Mammary epithelial cell (primary cell): ENCODE measurements at regions not wholly inside any gene's neighbourhood (a gene's known extent, or its start where the extent isn't known, plus 50 kb on each side); places are given as distances from the start of the nearest gene placed in this dataset.

ENCODE experiments used
- EZH2 ChIP-seq: IDR thresholded peaks from 2 replicates; pipeline ENCODE4 v1.6.1; 2012; ENCODE audit warnings: low read length, inconsistent platforms, borderline replicate concordance
- TF ChIP-seq, protein P1 (sequence below), 2 donors: IDR thresholded peaks in 1 of 2; conservative IDR thresholded peaks in 1 of 2; 2 replicates each; pipeline ENCODE4 v1.5.1; 2011 to 2012; ENCODE audit warnings: inconsistent platforms in 2 of 2, low read length in 2 of 2, mild to moderate bottlenecking in 2 of 2, control low read depth in 1 of 2, low read depth in 1 of 2; ENCODE audit not compliant: insufficient read depth in 1 of 2; ENCODE audit errors: extremely low read depth in 1 of 2

DNA sequence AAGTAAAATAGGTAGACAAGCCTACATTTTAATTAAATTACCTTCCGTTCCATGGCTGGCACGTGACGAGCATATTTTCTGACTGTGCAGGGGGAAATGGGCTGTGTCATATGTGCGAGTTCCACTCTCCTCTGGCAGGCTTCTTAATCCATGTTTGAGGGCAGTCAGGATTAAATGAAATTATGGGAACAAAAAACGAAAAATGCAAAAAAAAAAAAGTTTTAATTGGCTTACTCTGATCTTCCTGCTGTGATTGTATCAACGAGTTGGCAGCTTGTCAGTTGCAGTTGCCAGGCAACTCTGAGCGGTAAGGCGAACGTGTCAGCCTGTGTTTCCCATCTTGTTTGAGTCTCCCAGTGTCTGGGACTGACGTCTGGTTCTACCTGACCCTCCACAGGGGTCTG, 302.9 kb upstream of the XYLT1 start:
- TF ChIP-seq EZH2, result no peak
- TF ChIP-seq, protein P1, sequence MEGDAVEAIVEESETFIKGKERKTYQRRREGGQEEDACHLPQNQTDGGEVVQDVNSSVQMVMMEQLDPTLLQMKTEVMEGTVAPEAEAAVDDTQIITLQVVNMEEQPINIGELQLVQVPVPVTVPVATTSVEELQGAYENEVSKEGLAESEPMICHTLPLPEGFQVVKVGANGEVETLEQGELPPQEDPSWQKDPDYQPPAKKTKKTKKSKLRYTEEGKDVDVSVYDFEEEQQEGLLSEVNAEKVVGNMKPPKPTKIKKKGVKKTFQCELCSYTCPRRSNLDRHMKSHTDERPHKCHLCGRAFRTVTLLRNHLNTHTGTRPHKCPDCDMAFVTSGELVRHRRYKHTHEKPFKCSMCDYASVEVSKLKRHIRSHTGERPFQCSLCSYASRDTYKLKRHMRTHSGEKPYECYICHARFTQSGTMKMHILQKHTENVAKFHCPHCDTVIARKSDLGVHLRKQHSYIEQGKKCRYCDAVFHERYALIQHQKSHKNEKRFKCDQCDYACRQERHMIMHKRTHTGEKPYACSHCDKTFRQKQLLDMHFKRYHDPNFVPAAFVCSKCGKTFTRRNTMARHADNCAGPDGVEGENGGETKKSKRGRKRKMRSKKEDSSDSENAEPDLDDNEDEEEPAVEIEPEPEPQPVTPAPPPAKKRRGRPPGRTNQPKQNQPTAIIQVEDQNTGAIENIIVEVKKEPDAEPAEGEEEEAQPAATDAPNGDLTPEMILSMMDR (conservative IDR thresholded peaks at IDR 0.05 in 1 of 2, IDR thresholded peaks at IDR 0.05 in 1 of 2; ENCODE audit: extremely low read depth in 1 of 2, insufficient read depth in 1 of 2, low read depth in 1 of 2, low read length in 2 of 2), result no peak
